GM23338 (cell line): ENCODE measurements at regions not wholly inside any gene's neighbourhood (a gene's known extent, or its start where the extent isn't known, plus 50 kb on each side); places are given as distances from the start of the nearest gene placed in this dataset.
"Not testable (repeated sequence)": the region's sequence is repeated elsewhere in the genome, so short reads cannot be mapped to it uniquely, and the experiment has no call there.

Source experiments
- CTCF ChIP-seq, 2 experiments: fragments of 200-600 bp in 1 of 2; sonication (generic) in 1 of 2; conservative IDR thresholded peaks; 2 replicates each; pipeline versions ENCODE4 v1.5.1 to v1.6.1; 2016 to 2017; ENCODE audit warnings: antibody characterized with exemption in 2 of 2, low read depth in 2 of 2, mild to moderate bottlenecking in 2 of 2, moderate library complexity in 1 of 2
- EZH2 ChIP-seq: fragments of 200-600 bp; sonication (generic); IDR thresholded peaks from one replicate; pipeline ENCODE4 v1.8.0; 2017; ENCODE audit warnings: antibody characterized with exemption, mild to moderate bottlenecking, low read depth; ENCODE audit not compliant: unreplicated experiment
- EZH2phosphoT487 ChIP-seq: fragments of 200-600 bp; sonication (generic); IDR thresholded peaks from one replicate; pipeline ENCODE4 v1.8.1; 2018; ENCODE audit warnings: antibody characterized with exemption; ENCODE audit not compliant: unreplicated experiment
- POLR2AphosphoS5 ChIP-seq: IDR thresholded peaks from 2 replicates; pipeline ENCODE4 v1.6.1; 2016; ENCODE audit warnings: antibody characterized with exemption, low read depth
- STAT1 ChIP-seq: IDR thresholded peaks from one replicate; pipeline ENCODE4 v1.6.1; 2016; ENCODE audit warnings: antibody characterized with exemption; ENCODE audit not compliant: unreplicated experiment

GRCh38 chr16:32805639-32806038, 129.7 kb upstream of the TP53TG3 start:
- TF ChIP-seq CTCF (conservative IDR thresholded peaks at IDR 0.05; ENCODE audit: low read depth in 2 of 2); POLR2AphosphoS5; EZH2; STAT1; EZH2phosphoT487: not testable (repeated sequence)
